Epithelial cell of esophagus (primary cell): ENCODE measurements at regions not wholly inside any gene's neighbourhood (a gene's known extent, or its start where the extent isn't known, plus 50 kb on each side); places are given as distances from the start of the nearest gene placed in this dataset.
"Not testable (repeated sequence)": the region's sequence is repeated elsewhere in the genome, so short reads cannot be mapped to it uniquely, and the experiment has no call there.

Experiments
- DNase-seq: peaks from one replicate; pipeline ENCODE4 v3.0.0; 2010; ENCODE audit warnings: low read depth
- H3K4me3 ChIP-seq: 2 replicates; pipeline ENCODE4 v1.5.1; 2011; ENCODE audit warnings: mild to moderate bottlenecking, low read length, control low read depth
- TF ChIP-seq, protein P1 (sequence below): IDR thresholded peaks from 2 replicates; pipeline ENCODE4 v1.5.1; 2011; ENCODE audit warnings: low read depth, mild to moderate bottlenecking, low read length, control low read depth, inconsistent platforms; ENCODE audit not compliant: insufficient read depth; ENCODE audit errors: missing control alignments

DNA sequence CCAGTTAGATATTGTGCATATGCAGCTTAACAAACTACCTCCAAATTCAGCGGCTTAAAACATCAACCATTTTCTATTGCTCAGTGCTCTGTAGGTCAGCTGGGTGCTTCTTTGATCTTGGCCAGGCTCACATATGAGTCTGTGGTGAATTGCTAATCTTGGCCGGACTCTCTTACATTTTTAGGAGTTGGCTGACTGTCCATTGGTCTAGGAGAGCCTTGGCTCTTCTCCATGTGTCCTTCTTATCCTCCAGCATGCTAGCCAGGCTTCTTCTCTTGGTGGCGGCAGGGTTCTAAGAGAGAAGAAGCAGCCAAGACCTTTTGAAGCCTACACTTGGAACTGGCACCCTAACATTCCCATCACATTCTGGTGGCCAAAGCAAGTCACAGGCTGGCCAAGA lies 174.3 kb upstream of the PWP1 start:
- TF ChIP-seq, protein P1, sequence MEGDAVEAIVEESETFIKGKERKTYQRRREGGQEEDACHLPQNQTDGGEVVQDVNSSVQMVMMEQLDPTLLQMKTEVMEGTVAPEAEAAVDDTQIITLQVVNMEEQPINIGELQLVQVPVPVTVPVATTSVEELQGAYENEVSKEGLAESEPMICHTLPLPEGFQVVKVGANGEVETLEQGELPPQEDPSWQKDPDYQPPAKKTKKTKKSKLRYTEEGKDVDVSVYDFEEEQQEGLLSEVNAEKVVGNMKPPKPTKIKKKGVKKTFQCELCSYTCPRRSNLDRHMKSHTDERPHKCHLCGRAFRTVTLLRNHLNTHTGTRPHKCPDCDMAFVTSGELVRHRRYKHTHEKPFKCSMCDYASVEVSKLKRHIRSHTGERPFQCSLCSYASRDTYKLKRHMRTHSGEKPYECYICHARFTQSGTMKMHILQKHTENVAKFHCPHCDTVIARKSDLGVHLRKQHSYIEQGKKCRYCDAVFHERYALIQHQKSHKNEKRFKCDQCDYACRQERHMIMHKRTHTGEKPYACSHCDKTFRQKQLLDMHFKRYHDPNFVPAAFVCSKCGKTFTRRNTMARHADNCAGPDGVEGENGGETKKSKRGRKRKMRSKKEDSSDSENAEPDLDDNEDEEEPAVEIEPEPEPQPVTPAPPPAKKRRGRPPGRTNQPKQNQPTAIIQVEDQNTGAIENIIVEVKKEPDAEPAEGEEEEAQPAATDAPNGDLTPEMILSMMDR = no peak
- no peak overlapping the region for H3K4me3 ChIP-seq
- DNase-seq = no peak

DNA sequence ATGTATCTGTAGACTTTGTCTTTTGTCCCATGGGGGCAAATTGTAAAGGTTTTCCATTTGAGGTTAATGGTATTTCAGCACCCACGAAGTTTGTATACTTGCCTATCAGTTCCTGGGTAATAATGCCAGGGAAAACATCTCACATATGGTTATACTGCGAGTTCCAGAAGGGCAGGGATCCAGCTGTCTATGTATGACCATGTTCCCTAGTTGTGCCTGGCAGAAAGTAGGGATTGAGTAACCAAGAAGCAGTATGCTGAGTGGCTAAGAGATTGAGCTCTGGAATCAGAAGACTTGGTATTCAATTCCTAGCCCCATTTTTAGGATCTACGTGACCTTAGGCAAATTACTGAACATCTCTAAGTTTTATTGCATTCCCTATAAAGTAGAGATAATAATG lies 173.2 kb upstream of the PWP1 start:
- TF ChIP-seq, protein P1 = no peak
- DNase-seq = peak; percentile 16
- H3K4me3 ChIP-seq = no peak overlapping the region

DNA sequence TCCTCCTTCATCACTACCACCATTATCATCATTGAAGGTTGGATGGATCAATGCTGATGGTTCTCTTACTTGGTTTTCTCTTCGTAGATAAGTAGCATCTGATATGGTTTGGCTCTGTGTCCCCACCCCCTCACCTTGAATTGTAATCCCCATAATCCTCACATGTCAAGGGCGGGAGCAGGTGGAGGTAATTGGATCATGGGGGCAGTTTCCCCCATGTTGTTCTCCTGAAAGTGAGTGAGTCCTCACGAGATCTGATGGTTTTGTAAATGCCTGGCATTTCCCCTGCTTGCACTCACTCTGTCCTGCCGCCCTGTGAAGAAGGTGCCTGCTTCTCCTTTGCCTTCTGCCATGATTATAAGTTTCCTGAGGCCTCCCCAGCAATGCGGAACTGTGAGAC lies 172.4 kb upstream of the PWP1 start:
- no peak for DNase-seq
- TF ChIP-seq, protein P1 = no peak

DNA sequence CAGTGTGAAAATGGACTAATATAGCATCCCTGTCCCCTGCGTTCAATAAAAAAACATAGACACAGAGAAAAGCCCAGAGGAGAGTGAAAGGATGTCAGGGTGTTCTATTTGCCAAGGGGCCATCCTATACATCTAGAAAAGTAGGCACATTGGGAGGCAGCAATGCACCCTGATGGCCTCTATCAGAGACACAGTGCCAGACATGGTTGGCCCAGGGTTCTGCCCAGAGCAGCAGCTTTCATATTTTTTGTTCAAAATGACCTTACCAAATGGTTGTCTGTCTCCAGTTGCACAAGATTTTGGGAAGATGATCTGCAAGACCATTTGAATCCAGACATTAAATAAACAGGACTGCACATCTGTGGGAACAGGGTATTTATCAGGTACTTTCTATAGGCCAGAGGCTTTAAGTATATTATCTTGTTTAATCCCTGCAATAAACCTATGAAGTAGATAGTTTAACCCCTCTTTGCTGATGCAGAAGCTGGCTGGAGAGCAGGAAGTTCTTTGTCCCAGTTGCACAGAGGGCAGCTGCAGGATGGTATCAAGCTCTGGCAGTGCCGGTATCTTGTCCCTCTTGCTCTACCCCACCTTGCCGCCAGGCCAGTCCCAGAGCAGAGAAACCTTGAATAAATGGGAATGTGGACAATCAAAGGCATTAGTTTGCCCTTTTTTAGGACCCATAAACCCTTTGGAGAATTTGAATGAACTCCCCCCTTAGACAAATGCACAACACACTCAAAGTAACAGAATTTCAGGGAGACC lies 171.8 kb upstream of the PWP1 start:
- no peak for DNase-seq
- TF ChIP-seq, protein P1 = no peak
- H3K4me3 ChIP-seq = no peak overlapping the region

More for the DNA sequence above, 172.4 kb upstream of the PWP1 start:
- no peak overlapping the region for H3K4me3 ChIP-seq

DNA sequence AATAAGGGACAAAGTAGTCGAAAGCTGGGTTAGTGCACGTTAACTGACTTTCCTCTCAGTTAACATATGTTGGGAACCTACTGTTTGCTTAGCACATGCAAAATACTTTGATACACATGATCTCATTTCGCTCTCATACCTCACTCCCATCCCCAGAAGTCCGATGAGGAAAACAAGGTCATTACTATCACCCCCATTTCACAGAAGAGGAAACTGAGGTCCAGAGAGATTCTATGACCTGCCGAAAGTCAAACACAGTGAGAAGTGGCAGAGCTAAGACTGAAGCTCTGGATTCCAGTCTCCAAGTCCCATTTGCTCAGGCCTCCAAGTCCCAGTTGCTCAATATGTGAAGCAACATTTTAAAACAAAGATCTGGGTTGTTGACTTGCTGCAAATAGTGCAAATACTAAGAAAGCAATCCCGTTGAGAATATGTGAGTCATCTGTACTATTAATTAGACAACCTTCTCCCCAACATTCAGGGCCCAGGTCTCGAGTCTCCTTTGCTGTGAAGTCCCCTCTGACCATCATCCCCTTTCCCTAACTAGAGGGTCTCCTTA lies 170.6 kb upstream of the PWP1 start:
- H3K4me3 ChIP-seq = no peak overlapping the region
- peak; percentile 88 for DNase-seq
- TF ChIP-seq, protein P1 = no peak

DNA sequence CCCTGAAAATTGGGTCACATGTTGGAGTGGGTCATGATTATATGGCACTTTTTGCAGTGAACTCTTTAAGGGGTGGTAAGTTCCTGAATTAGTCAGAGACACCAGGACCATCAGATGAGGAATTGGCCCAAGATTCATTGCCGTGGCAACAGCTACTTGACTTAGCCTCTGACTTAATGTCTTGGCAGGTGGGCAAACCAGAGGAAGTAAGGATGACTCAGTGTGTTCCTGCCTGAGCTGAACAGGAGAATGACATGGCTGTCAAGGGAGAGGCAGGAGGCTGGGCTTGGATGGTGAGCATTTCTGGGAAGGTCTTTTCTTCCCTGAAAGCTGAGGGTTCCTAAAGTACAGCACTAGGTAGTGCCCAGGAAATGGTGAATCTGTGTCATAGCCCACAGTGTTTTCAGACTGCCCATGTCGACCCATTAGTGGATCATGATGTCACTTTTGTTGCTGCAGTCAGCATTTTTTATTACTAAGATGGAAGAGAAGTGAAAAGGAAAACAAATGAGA lies 170.1 kb upstream of the PWP1 start:
- H3K4me3 ChIP-seq = no peak overlapping the region
- DNase-seq = peak; percentile 98
- TF ChIP-seq, protein P1 = no peak

DNA sequence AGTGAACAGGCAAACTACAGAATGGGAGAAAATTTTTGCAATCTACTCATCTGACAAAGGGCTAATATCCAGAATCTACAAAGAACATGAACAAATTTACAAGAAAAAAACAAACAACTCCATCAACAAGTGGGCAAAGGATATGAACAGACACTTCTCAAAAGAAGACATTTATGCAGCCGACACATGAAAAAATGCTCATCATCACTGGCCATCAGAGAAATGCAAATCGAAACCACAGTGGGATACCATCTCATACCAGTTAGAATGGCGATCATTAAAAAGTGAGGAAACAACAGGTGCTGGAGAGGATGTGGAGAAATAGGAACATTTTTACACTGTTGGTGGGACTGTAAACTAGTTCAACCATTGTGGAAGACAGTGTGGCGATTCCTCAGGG lies 167.8 kb upstream of the PWP1 start:
- DNase-seq, H3K4me3 ChIP-seq: not testable (repeated sequence)
